OCI-LY7 (cell line): ENCODE measurements at regions not wholly inside any gene's neighbourhood (a gene's known extent, or its start where the extent isn't known, plus 50 kb on each side); places are given as distances from the start of the nearest gene placed in this dataset.

ENCODE experiments used
- BruUV-seq: library from RNA; stranded (reverse); fragments of 400-500 nt; replicated peaks from 2 replicates; lab custom pipeline; 2021; lab: Mats Ljungman, UMichigan
- CTCF ChIA-PET: fragments of 300-600 bp; sonication (Branson Sonifier 250); formaldehyde crosslinking; loops from one replicate; lab custom pipeline; 2022; ENCODE audit warnings: antibody characterized with exemption; ENCODE audit not compliant: unreplicated experiment; lab: Charles Lee
- POLR2A ChIA-PET: fragments of 300-600 bp; sonication (Branson Sonifier 250); formaldehyde crosslinking; loops from one replicate; lab custom pipeline; 2022; ENCODE audit warnings: antibody characterized with exemption; lab: Charles Lee
- DNase-seq: peaks from one replicate; pipeline ENCODE4 v3.0.0-alpha.2; 2015; ENCODE audit warnings: low spot score
- H2AFZ ChIP-seq: fragments of 200-600 bp; sonication (generic), shearing (Covaris generic); 2 replicates; pipeline ENCODE4 v1.6.1; 2014; ENCODE audit warnings: mild to moderate bottlenecking, antibody characterized with exemption, low read length, moderate library complexity
- H3K27ac ChIP-seq: fragments of 200-600 bp; sonication (generic); 2 replicates; pipeline ENCODE4 v1.5.1; 2014; ENCODE audit warnings: mixed run types, low read depth, mild to moderate bottlenecking, moderate library complexity, low read length, inconsistent platforms; ENCODE audit not compliant: poor library complexity, severe bottlenecking
- H3K36me3 ChIP-seq: fragments of 200-600 bp; sonication (generic); 2 replicates; pipeline ENCODE4 v1.6.1; 2014; ENCODE audit warnings: mild to moderate bottlenecking, antibody characterized with exemption, low read length, moderate library complexity, mixed read lengths; ENCODE audit not compliant: insufficient read depth
- H3K4me1 ChIP-seq: fragments of 200-600 bp; sonication (generic); 2 replicates; pipeline ENCODE4 v1.5.1; 2014; ENCODE audit warnings: mild to moderate bottlenecking, low read length; ENCODE audit not compliant: insufficient read depth, poor library complexity, severe bottlenecking
- H3K4me2 ChIP-seq: fragments of 200-600 bp; sonication (generic); 2 replicates; pipeline ENCODE4 v1.6.1; 2014; ENCODE audit warnings: mild to moderate bottlenecking, low read length
- H3K4me3 ChIP-seq: fragments of 200-600 bp; sonication (generic); 2 replicates; pipeline ENCODE4 v1.5.1; 2014; ENCODE audit warnings: mild to moderate bottlenecking, low read depth, low read length; ENCODE audit not compliant: poor library complexity, severe bottlenecking
- H3K79me2 ChIP-seq: fragments of 200-600 bp; sonication (generic); 2 replicates; pipeline ENCODE4 v1.6.1; 2016; ENCODE audit warnings: low read depth, mild to moderate bottlenecking, low read length, moderate library complexity, mixed read lengths; ENCODE audit not compliant: insufficient read depth
- H3K9me2 ChIP-seq: fragments of 200-600 bp; sonication (generic); 2 replicates; pipeline ENCODE4 v1.6.1; 2016; ENCODE audit warnings: mild to moderate bottlenecking, low read length, mixed read lengths; ENCODE audit not compliant: insufficient read depth
- H3K9me3 ChIP-seq: fragments of 200-600 bp; sonication (generic); 2 replicates; pipeline ENCODE4 v1.6.1; 2014; ENCODE audit warnings: mild to moderate bottlenecking, mixed run types, low read length, mixed read lengths
- H4K20me1 ChIP-seq: fragments of 200-600 bp; sonication (generic); 2 replicates; pipeline ENCODE4 v1.6.1; 2014; ENCODE audit warnings: mild to moderate bottlenecking, antibody characterized with exemption, low read length, moderate library complexity, mixed read lengths; ENCODE audit not compliant: insufficient read depth
- CTCF ChIP-seq: fragments of 200-600 bp; sonication (generic); conservative IDR thresholded peaks from 2 replicates; pipeline ENCODE4 v1.5.1; 2014; ENCODE audit warnings: mild to moderate bottlenecking, antibody characterized with exemption, low read length, moderate library complexity, mixed read lengths
- EZH2phosphoT487 ChIP-seq: fragments of 200-600 bp; sonication (generic); IDR thresholded peaks from 2 replicates; pipeline ENCODE4 v1.6.1; 2018; ENCODE audit warnings: low read depth, borderline replicate concordance, mild to moderate bottlenecking, mixed run types, antibody characterized with exemption, low read length, moderate library complexity, mixed read lengths
- intact Hi-C: fragments of 100-400 bp; cut with micrococcal nuclease; formaldehyde crosslinking; loops from one replicate; pipeline ENCODE4 v1.10.0; 2022; ENCODE audit not compliant: unreplicated experiment

GRCh38 chr13:72112216-72112615 lies 245.2 kb upstream of the DACH1 start:
- no peak overlapping the region for H3K27ac ChIP-seq
- H3K79me2 ChIP-seq, result no peaks in the 10 kb centered on the region
- intact Hi-C loops, result no loop called here
- no peaks in the 10 kb centered on the region for H3K4me1 ChIP-seq
- no peak overlapping the region for H3K4me3 ChIP-seq
- ChIA-PET POLR2A (no interaction called here), CTCF (no interaction called here)
- BruUV-seq, result no TSS peak
- no peaks in the 10 kb centered on the region for H3K9me2 ChIP-seq
- no peaks in the 10 kb centered on the region for H4K20me1 ChIP-seq
- H2AFZ ChIP-seq, result no peak overlapping the region
- DNase-seq, result no peak
- H3K36me3 ChIP-seq, result no peaks in the 10 kb centered on the region
- TF ChIP-seq EZH2phosphoT487, result no peak
- TF ChIP-seq CTCF, result no peak
- H3K9me3 ChIP-seq, result no peaks in the 10 kb centered on the region
- H3K4me2 ChIP-seq, result no peak overlapping the region

DNA sequence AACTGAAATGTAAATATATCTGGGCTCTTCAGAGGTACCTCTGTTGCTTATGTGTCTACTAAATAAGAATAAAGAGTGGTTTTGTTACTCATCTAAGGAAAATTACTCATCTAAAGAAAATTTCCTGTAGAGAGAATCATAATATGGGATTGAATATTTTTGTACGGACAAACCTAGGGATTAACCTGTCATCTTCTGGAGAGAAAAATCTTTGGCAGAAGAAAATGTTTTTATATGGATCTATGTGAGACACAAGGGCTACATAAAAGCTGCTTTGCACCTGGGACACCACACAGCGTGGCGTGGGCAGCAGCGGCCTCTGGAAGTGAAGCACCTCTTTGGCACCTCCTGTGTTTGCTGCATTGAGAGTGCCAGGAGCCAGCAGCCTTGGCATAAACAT lies 242.9 kb upstream of the DACH1 start:
- TF ChIP-seq EZH2phosphoT487 (no peak), CTCF (no peak)
- H3K4me2 ChIP-seq, result no peak overlapping the region
- H3K4me3 ChIP-seq, result no peak overlapping the region

GRCh38 chr13:72104656-72105180 lies 237.7 kb upstream of the DACH1 start:
- no peak for DNase-seq
- Histone ChIP-seq H3K9me2 (no peaks in the 10 kb centered on the region), H2AFZ (no peak overlapping the region), H3K79me2 (no peaks in the 10 kb centered on the region), H3K4me3 (no peak overlapping the region), H3K4me1 (no peaks in the 10 kb centered on the region), H3K36me3 (no peaks in the 10 kb centered on the region), H3K27ac (no peak overlapping the region), H4K20me1 (no peaks in the 10 kb centered on the region), H3K9me3 (no peaks in the 10 kb centered on the region), H3K4me2 (no peak overlapping the region)
- intact Hi-C loops, result no loop called here
- ChIA-PET CTCF (no interaction called here), POLR2A (interaction anchor here (0.5 to 0.7 kb wide), 3 partner anchors 47 to 1009 kb away, joined by 3 to 7 read pairs (median 3); no protein-coding TSS in a partner anchor)
- no TSS peak for BruUV-seq
- TF ChIP-seq CTCF, result no peak
- no peak for TF ChIP-seq EZH2phosphoT487

More for the DNA sequence above, 242.9 kb upstream of the DACH1 start:
- POLR2A ChIA-PET, result no interaction called here
- no peak for DNase-seq
- H4K20me1 ChIP-seq, result no peaks in the 10 kb centered on the region
- intact Hi-C loops, result no loop called here
- no peaks in the 10 kb centered on the region for H3K79me2 ChIP-seq
- H3K9me3 ChIP-seq, result no peaks in the 10 kb centered on the region
- CTCF ChIA-PET, result no interaction called here
- BruUV-seq, result no TSS peak
- H3K4me1 ChIP-seq, result no peaks in the 10 kb centered on the region
- H3K36me3 ChIP-seq, result no peaks in the 10 kb centered on the region
- H3K9me2 ChIP-seq, result no peaks in the 10 kb centered on the region
- no peak overlapping the region for H3K27ac ChIP-seq
- no peak overlapping the region for H2AFZ ChIP-seq
